GM21526 (cell line): ENCODE measurements at regions not wholly inside any gene's neighbourhood (a gene's known extent, or its start where the extent isn't known, plus 50 kb on each side); places are given as distances from the start of the nearest gene placed in this dataset.

Experiments
- ATAC-seq: cut with Tn5 transposase; IDR thresholded peaks from one replicate; pipeline ENCODE4 v1.9.1; 2021; ENCODE audit warnings: moderate library complexity; ENCODE audit not compliant: unreplicated experiment, low FRiP score

- no peak for ATAC-seq
These were observed 218.2 kb downstream of the C6orf118 start for GRCh38 chr6:165091121-165091785.

- no peak for ATAC-seq
These were observed 219.2 kb downstream of the C6orf118 start for GRCh38 chr6:165090242-165090641.

GRCh38 chr6:165086814-165087213, 222.6 kb downstream of the C6orf118 start:
- no peak for ATAC-seq

- no peak for ATAC-seq
These were observed 226.8 kb downstream of the C6orf118 start for GRCh38 chr6:165082636-165083035.

- no peak for ATAC-seq
These were observed 227.4 kb downstream of the C6orf118 start for GRCh38 chr6:165081944-165082532.

- no peak for ATAC-seq
These were observed 231.5 kb downstream of the C6orf118 start for GRCh38 chr6:165077876-165078275.

GRCh38 chr6:165071906-165072305, 237.5 kb downstream of the C6orf118 start:
- ATAC-seq = no peak

GRCh38 chr6:165060720-165061119, 248.7 kb downstream of the C6orf118 start:
- no peak for ATAC-seq

- ATAC-seq = no peak
These were observed 250.4 kb downstream of the C6orf118 start for GRCh38 chr6:165059032-165059431.

GRCh38 chr6:165056292-165056691, 253.1 kb downstream of the C6orf118 start:
- no peak for ATAC-seq

GRCh38 chr6:165055231-165055630, 254.2 kb downstream of the C6orf118 start:
- no peak for ATAC-seq

GRCh38 chr6:165052561-165053480, 256.6 kb downstream of the C6orf118 start:
- ATAC-seq = no peak

- ATAC-seq = no peak
These were observed 260.0 kb downstream of the C6orf118 start for GRCh38 chr6:165049362-165049761.

- ATAC-seq = no peak
These were observed 261.5 kb downstream of the C6orf118 start for GRCh38 chr6:165047952-165048351.

GRCh38 chr6:165045631-165046030, 263.8 kb downstream of the C6orf118 start:
- ATAC-seq = no peak

GRCh38 chr6:165042912-165043311, 266.5 kb downstream of the C6orf118 start:
- no peak for ATAC-seq

- no peak for ATAC-seq
These were observed 269.0 kb downstream of the C6orf118 start for GRCh38 chr6:165040440-165040839.

GRCh38 chr6:165034271-165034741, 275.1 kb downstream of the C6orf118 start:
- no peak for ATAC-seq

GRCh38 chr6:165031502-165031901, 277.9 kb downstream of the C6orf118 start:
- ATAC-seq = no peak

GRCh38 chr6:165025040-165025439, 284.4 kb downstream of the C6orf118 start:
- no peak for ATAC-seq

GRCh38 chr6:165019681-165020080, 289.7 kb downstream of the C6orf118 start:
- no peak for ATAC-seq
